Lung (tissue), 11 donors: ENCODE measurements at regions not wholly inside any gene's neighbourhood (a gene's known extent, or its start where the extent isn't known, plus 50 kb on each side); places are given as distances from the start of the nearest gene placed in this dataset.

Source experiments
- ATAC-seq: fragments of 200-7000 bp; cut with Tn5 transposase; one replicate; pipeline ENCODE4 v1.9.1; 2020; ENCODE audit warnings: moderate number of reproducible peaks; ENCODE audit not compliant: insufficient read depth, low FRiP score
- DNase-seq, 3 donors: peaks; one replicate each; pipeline ENCODE4 v3.0.0-alpha.2; 2013 to 2017
- H3K27ac ChIP-seq, 2 donors: one replicate each; pipeline ENCODE4 v1.5.1; 2013; ENCODE audit warnings: mild to moderate bottlenecking in 2 of 2, moderate library complexity in 2 of 2, control low read depth in 1 of 2, inconsistent platforms in 1 of 2, low read depth in 1 of 2, low read length in 1 of 2
- H3K27me3 ChIP-seq, 3 donors: one replicate each; pipeline ENCODE4 v1.5.1; 2013; ENCODE audit warnings: low read length in 2 of 3; ENCODE audit not compliant: control insufficient read depth in 3 of 3, insufficient read depth in 3 of 3
- H3K36me3 ChIP-seq, 4 donors: one replicate each; pipeline ENCODE4 v1.5.1; 2013; ENCODE audit warnings: low read length in 4 of 4, mild to moderate bottlenecking in 1 of 4, moderate library complexity in 1 of 4; ENCODE audit not compliant: control insufficient read depth in 4 of 4, insufficient read depth in 4 of 4
- H3K4me1 ChIP-seq, 5 donors: one replicate each; pipeline ENCODE4 v1.5.1; 2013; ENCODE audit warnings: low read length in 5 of 5, mild to moderate bottlenecking in 2 of 5, moderate library complexity in 1 of 5; ENCODE audit not compliant: control insufficient read depth in 5 of 5, insufficient read depth in 5 of 5
- H3K4me3 ChIP-seq: one replicate; pipeline ENCODE4 v1.5.1; 2013; ENCODE audit warnings: mild to moderate bottlenecking, control low read depth, moderate library complexity
- H3K9ac ChIP-seq, 2 donors: one replicate each; pipeline ENCODE4 v1.5.1; 2013; ENCODE audit warnings: low read length in 2 of 2, control low read depth in 1 of 2; ENCODE audit not compliant: insufficient read depth in 1 of 2
- H3K9me3 ChIP-seq, 4 donors: one replicate each; pipeline ENCODE4 v1.5.1; 2013; ENCODE audit warnings: low read length in 3 of 4, mild to moderate bottlenecking in 1 of 4, moderate library complexity in 1 of 4; ENCODE audit not compliant: control insufficient read depth in 4 of 4, insufficient read depth in 3 of 4
- WGBS, 2 donors: extraction: QIAGEN DNeasy Blood & Tissue Kit; methylation state at CpG; one replicate each; pipeline ENCODE4 v1.1.7; 2013; 5-methylcytosine and 5-hydroxymethylcytosine counted together
- TF ChIP-seq, protein P1 (sequence below): IDR thresholded peaks from 2 replicates; pipeline ENCODE4 v1.5.1; 2012; ENCODE audit warnings: mild to moderate bottlenecking; ENCODE audit errors: control extremely low read depth, extremely low read depth
- donor health status: control.
- donor health status: control.
- donor health status: Bipolar disorder and iron deficiency.
- donor health status: healthy.
- donor health status: DM: yes; HTN: yes; CAD: no.

- no peaks in the 10 kb centered on the region for H3K36me3 ChIP-seq
- no peak for ATAC-seq
- DNase-seq: no peak
These were observed 54.2 kb upstream of the PTHLH start for GRCh38 chr12:28026701-28027100.

GRCh38 chr12:28027328-28027727, 54.8 kb upstream of the PTHLH start:
- no peak overlapping the region for H3K9ac ChIP-seq
- TF ChIP-seq, protein P1, sequence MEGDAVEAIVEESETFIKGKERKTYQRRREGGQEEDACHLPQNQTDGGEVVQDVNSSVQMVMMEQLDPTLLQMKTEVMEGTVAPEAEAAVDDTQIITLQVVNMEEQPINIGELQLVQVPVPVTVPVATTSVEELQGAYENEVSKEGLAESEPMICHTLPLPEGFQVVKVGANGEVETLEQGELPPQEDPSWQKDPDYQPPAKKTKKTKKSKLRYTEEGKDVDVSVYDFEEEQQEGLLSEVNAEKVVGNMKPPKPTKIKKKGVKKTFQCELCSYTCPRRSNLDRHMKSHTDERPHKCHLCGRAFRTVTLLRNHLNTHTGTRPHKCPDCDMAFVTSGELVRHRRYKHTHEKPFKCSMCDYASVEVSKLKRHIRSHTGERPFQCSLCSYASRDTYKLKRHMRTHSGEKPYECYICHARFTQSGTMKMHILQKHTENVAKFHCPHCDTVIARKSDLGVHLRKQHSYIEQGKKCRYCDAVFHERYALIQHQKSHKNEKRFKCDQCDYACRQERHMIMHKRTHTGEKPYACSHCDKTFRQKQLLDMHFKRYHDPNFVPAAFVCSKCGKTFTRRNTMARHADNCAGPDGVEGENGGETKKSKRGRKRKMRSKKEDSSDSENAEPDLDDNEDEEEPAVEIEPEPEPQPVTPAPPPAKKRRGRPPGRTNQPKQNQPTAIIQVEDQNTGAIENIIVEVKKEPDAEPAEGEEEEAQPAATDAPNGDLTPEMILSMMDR: no peak
- no peak for ATAC-seq

More at GRCh38 chr12:28026701-28027100, 54.2 kb upstream of the PTHLH start:
- Histone ChIP-seq H3K27ac (no peak overlapping the region), H3K4me1 (peaks cover 0 to 15% (median 0%) of the 10 kb centered on the region in 5 donors), H3K27me3 (no peaks in the 10 kb centered on the region), H3K9ac (no peak overlapping the region), H3K9me3 (peaks cover 0 to 6% (median 0%) of the 10 kb centered on the region in 4 donors), H3K4me3 (no peak overlapping the region)
- TF ChIP-seq, protein P1: no peak
- WGBS, 2 donors: 93% methylated on average over 5 of the region's 5 CpGs

GRCh38 chr12:28027947-28028724, 55.6 kb upstream of the PTHLH start:
- TF ChIP-seq, protein P1: no peak
- WGBS, 2 donors: 83 to 96% methylated on average over 11 of the region's 11 CpGs
- Histone ChIP-seq H3K27me3 (no peaks in the 10 kb centered on the region), H3K4me1 (peaks cover 0 to 15% (median 0%) of the 10 kb centered on the region in 5 donors), H3K9me3 (peaks cover 0 to 6% (median 0%) of the 10 kb centered on the region in 4 donors), H3K4me3 (no peak overlapping the region), H3K36me3 (no peaks in the 10 kb centered on the region), H3K27ac (no peak overlapping the region), H3K9ac (no peak overlapping the region)
- no peak for ATAC-seq
- DNase-seq: peak in 1 of 3 donors; percentile 3

More at GRCh38 chr12:28027328-28027727, 54.8 kb upstream of the PTHLH start:
- Histone ChIP-seq H3K27ac (no peak overlapping the region), H3K4me3 (no peak overlapping the region), H3K27me3 (no peaks in the 10 kb centered on the region), H3K9me3 (peaks cover 0 to 6% (median 0%) of the 10 kb centered on the region in 4 donors), H3K36me3 (no peaks in the 10 kb centered on the region), H3K4me1 (peaks cover 0 to 15% (median 0%) of the 10 kb centered on the region in 5 donors)
- WGBS, 2 donors: 24 to 34% methylated on average over 5 of the region's 5 CpGs
- DNase-seq: peak; percentile 35 to 69 (median 59)
